HG03575 (cell line): ENCODE measurements at regions not wholly inside any gene's neighbourhood (a gene's known extent, or its start where the extent isn't known, plus 50 kb on each side); places are given as distances from the start of the nearest gene placed in this dataset.

Experiments
- ATAC-seq: cut with Tn5 transposase; IDR thresholded peaks from one replicate; pipeline ENCODE4 v1.9.1; 2021; ENCODE audit not compliant: unreplicated experiment, insufficient number of reproducible peaks, low FRiP score; ENCODE audit errors: extremely low read depth

DNA sequence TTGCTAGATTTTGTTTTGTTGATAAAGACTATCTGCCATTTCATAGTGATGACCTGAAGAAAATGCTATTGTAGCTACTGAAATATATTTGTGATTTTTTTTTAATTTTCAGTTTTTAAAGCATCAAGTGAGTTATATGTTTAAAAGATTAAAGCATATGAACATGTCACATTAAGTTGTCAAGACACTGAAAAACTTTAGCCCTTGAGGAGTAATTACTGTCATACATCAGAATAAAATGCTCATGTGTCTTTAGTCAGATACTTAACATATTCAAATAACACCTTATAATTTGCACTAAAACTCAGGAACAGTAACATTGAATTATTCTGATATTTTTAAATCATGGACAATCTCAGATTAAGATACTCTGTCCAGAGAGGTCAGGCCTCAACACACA, 108.1 kb upstream of the ATXN7L3B start:
- no peak for ATAC-seq

DNA sequence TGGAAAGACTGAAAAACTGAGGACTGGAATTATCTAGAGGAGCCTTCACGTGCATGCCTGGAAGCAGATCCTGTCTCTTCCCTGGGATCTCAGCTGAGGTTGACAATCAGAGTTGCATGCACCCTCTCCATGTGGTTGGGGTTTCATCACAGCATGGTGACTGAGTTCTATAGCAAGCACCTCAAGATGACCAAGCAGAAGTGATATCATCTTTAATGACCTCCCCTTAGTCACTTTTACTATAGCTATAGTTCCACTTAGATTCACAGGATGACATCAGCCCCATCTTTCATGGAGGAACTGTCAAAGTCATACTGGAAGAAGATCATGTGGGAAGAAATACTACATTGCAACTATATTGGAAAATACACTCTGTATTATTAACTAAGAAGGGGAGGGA, 105.8 kb upstream of the ATXN7L3B start:
- ATAC-seq: no peak

DNA sequence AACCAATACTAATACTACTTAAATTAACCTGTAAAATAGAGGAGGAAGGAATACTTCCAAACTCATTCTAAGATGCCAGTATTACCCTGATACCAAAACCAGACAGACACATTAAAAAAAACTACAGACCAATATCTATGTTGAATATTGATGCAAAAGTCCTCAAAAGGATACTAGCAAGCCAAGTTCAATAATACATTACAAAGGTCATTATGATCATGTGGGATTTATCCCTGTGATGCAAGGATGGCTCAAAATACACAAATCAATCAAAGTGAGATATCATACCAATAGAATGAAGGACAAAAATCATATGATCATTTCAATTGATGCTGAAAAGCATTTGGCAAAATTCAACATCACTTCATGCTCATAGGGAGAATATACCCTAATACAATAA, 97.2 kb upstream of the ATXN7L3B start:
- ATAC-seq: no peak

DNA sequence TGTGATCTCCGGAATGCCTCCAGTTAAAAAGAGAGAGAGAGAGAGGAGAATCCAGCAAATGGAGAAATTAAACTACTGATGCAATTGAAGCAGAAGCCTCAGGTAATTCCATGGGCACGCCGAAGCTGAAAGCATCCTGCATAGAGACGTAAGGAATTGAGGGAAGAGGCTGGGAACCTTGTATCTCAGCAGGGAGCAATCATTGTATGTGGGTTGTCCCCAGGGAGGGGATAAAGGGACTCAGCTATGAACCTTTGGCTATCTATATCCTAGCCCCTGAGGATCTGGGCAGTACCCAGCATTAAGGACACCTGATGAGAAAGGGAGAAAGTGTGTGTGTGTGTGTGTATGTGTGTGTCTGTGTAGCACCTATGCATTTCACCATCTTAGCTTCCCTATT, 95.8 kb upstream of the ATXN7L3B start:
- no peak for ATAC-seq

DNA sequence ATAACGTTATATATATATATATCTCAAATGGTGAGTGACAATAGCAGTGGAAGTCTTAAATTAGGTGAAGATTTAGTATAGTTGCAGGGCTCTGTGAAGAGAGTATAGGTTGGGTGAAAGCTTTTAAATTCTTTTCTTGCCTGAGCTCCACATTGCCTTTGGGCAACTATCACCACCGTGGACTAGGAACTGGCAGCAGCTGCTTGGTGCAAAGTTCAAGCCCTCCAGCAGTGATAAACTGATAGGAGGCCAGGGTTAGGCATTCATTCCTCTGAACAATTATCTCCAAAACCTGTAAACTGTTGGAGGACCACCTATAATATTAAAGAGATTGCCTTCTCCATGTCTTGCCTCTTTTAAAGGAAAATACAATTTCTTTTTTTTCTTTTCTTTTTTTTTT, 91.2 kb upstream of the ATXN7L3B start:
- no peak for ATAC-seq

DNA sequence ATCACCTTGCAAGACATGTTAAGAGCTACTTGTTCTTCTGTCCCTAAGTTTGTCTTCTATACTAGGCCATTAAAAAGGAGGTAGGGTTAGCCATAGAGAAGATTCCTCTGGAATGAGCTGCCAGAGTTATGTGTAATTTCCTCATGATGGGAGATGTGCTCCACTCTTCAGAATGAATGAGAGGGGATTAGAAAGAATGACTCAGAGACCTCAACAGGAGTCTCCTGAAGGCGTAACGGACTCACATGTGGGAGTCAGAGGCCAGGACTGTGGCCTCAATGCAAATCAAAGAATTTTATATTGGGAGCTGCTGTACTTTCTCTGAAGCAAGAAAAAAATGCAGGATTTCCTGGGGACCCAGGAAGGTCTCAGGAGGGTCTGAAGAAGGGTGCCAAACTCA, 87.8 kb upstream of the ATXN7L3B start:
- ATAC-seq: no peak

DNA sequence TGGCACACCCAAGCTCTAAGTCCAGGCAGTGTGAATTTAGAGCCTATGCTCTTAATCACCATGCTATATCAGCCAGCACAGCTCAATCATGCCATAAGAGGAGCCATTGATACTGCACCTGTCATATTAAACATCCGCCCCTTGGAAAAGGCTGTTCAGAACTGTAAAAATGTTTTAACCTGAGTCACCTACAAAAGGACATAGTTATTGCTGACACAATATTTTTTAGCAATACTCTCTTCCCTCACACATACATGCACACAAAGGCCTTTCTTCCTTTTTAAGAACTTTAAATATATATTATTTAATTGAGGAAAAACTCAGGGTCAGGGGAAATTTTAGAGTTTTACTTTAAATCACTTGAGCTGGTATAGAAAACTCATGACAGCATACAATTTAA, 83.5 kb upstream of the ATXN7L3B start:
- ATAC-seq: no peak

DNA sequence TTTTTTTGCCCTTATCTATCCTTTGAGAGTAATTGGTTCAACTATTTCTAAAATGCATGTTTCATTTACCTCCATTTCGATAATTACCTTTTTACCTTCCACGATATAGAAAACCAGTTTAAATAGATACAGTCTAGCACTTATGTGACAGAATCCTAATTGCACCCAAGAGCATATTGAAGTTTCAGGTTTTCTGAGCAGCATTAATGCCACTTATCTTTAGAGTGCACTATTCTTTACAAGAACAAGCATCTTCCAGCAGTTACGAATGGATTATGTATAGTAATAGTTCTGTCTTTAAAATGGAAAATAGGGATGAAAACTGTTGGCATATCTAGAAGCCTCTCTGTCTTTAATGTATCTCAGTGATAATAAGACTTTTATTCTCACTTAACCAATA, 82.2 kb upstream of the ATXN7L3B start:
- no peak for ATAC-seq

DNA sequence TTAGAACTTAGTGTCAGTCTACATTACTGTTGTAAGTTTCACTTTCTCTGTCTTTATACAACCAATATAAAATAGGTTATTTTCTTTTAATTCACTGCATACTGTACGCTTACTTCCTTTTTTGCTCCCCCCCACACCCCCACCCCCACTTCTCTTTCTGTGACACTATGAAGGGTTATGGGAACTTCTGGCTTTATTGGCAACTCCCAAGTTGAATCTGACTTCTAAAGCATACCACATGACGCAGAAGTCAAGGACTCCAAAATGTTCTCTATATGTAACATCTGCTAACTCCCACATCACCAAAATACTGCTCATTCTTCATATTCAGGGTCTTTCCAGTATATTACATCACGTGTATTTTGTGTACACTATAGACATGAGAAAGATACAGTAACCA, 81.2 kb upstream of the ATXN7L3B start:
- ATAC-seq: no peak

DNA sequence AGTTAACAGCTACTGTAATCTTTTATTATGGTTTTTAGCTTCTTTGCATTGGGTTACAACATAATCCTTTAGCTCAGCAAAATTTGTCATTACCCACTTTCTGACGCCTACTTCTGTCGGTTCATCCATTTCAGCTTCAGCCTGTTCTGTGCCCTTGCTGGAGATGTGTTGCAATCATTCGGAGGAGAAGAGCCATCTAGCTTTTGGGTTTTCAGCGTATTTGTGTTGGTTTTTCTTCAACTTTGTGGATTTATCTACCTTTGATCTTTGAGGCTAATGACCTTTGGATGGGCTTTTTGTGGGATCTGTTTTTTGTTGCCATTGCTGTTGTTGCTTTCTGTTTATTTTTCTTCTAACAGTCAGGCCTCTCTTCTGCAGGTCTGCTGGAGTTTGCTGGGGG, 69.2 kb upstream of the ATXN7L3B start:
- ATAC-seq: no peak

DNA sequence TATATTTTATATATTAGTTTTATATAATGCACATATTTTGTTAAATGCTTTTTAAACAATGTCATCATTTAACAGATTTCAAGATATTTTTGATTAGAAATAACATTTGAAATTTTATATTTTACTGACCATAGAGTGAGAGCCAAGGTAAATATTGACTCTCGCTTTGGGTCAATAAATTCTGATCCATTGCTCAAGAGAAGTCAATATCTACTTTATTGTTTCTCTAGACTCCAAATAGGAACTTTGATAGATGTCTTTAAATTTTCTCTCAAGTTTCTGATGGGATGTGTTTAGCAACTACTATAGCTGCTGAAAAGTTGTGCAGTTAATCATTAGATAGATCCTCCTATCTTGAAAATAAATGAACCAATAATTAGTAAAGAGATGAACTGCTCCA, 61.4 kb upstream of the ATXN7L3B start:
- no peak for ATAC-seq

DNA sequence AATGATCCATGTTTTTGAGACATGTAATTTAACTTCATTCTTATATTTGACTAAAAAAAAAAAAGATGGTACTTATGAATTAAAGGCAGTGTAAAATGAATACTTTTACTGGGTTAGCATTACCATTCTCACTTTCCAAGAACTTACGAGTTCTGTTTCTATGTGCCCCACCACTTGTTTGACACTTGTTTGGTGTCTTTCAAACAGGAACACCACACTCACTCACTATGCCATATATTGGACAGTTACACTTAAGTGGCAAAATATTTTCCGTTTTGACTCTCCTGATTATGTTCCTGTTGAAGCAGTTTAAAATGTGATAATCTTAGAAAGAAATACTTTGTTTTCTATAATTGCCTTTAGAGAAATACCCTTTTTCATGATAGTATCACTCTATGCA, 56.6 kb upstream of the ATXN7L3B start:
- no peak for ATAC-seq

DNA sequence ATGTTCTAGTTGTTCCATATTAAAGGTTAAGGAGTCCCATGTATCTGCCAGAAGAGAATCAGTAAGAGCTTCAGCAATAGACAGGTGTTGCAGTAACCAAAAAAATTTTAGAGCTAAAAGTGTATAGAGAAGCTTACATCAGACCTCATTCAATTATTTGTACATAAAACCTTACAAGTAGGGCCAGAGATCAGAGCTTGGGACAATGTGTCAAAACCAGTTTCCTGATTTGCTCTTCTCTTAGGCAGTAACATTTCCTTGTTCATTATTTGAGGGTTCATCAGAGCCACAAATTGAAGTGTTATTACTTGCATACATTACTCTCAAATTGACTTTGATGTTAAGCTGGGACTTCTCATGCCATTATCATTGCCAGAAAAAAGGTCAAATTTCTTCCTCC, 55.5 kb upstream of the ATXN7L3B start:
- no peak for ATAC-seq

DNA sequence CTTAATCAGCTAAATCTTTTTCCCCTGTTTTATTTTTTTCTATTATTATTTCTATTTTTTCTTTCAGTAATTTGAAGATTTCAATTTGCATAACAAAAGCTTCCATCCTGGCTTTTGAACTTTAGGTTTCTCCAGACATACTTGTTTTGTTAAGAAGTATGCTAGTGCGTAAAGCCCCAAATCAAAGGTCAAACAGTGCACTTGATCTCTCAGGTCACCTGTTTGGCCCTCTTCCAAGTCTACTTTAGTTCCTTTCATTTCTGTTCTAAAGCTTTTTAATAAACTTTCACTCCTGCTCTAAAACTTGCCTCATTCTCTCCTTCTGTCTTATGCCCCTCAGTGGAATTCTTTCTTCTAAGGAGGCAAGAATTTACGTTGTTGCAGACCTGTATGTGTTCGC, 54.6 kb upstream of the ATXN7L3B start:
- ATAC-seq: no peak
